Ovary (tissue), 7 donors: ENCODE measurements at regions not wholly inside any gene's neighbourhood (a gene's known extent, or its start where the extent isn't known, plus 50 kb on each side); places are given as distances from the start of the nearest gene placed in this dataset.

Experiments used
- DNase-seq, 5 donors: peaks; one replicate each; pipeline ENCODE4 v3.0.0-alpha.2; 2019 to 2020
- H3K27ac ChIP-seq, 2 donors: fragments of 200-600 bp; one replicate each; pipeline versions ENCODE4 v1.5.1 to v1.8.0; 2019 to 2022
- H3K27me3 ChIP-seq: fragments of 200-600 bp; one replicate; pipeline ENCODE4 v1.8.0; 2022
- H3K36me3 ChIP-seq: fragments of 200-600 bp; sonication (generic); one replicate; pipeline ENCODE4 v1.5.1; 2019
- H3K4me1 ChIP-seq: one replicate; pipeline ENCODE4 v1.8.1; 2013; ENCODE audit warnings: mild to moderate bottlenecking, moderate library complexity; ENCODE audit not compliant: insufficient read depth
- H3K4me3 ChIP-seq: fragments of 200-600 bp; sonication (generic); one replicate; pipeline ENCODE4 v1.5.1; 2017
- H3K9me3 ChIP-seq, 2 donors: fragments of 200-600 bp in 1 of 2; sonication (generic) in 1 of 2; one replicate each; pipeline versions ENCODE4 v1.5.1 to v1.8.1; 2013 to 2019; ENCODE audit warnings: mild to moderate bottlenecking in 1 of 2, moderate library complexity in 1 of 2
- CTCF ChIP-seq, 3 donors: fragments of 450-650 bp in 2 of 3; fragments of 200-600 bp in 1 of 3; IDR thresholded peaks; one replicate each; pipeline versions ENCODE4 v1.5.1 to v1.8.0; 2016 to 2022; ENCODE audit warnings: antibody characterized with exemption in 3 of 3, mild to moderate bottlenecking in 1 of 3
- EP300 ChIP-seq: sonication (generic); formaldehyde crosslinking; IDR thresholded peaks from one replicate; pipeline ENCODE4 v1.6.1; 2017; ENCODE audit warnings: antibody characterized with exemption
- POLR2A ChIP-seq: fragments of 450-650 bp; IDR thresholded peaks from one replicate; pipeline ENCODE4 v1.6.1; 2017; ENCODE audit warnings: antibody characterized with exemption, mild to moderate bottlenecking, moderate library complexity
- WGBS, 3 donors: extraction: QIAGEN DNeasy Blood & Tissue Kit in 1 of 3; methylation state at CpG; one replicate each; pipeline versions ENCODE4 v1.1.5 to v1.1.7; 2013 to 2017; 5-methylcytosine and 5-hydroxymethylcytosine counted together
- intact Hi-C, 4 donors: fragments of 100-400 bp; cut with DNase I; formaldehyde crosslinking; loops; one replicate each; pipeline versions ENCODE4 v1.11.0 to v1.15.1; 2022 to 2023
- donor health status: DM: no; HTN: no; CAD: no; lungs with moderate emphysema.
- donor health status: DM: no; HTN: no; CAD: no.
- donor health status: Bipolar disorder and iron deficiency.
- donor health status: DM: no; HTN: no; CAD: no.
- donor health status: DM: yes; HTN: yes; CAD: no.

GRCh38 chr10:84654671-84655070, 326.3 kb downstream of the CCSER2 start:
- Histone ChIP-seq H3K36me3 (no peaks in the 10 kb centered on the region), H3K27ac (no peak overlapping the region), H3K27me3 (no peaks in the 10 kb centered on the region), H3K4me3 (no peak overlapping the region), H3K9me3 (no peaks in the 10 kb centered on the region), H3K4me1 (no peaks in the 10 kb centered on the region)
- WGBS, 3 donors = 43 to 56% (median 52%) methylated on average over 2 of the region's 2 CpGs
- TF ChIP-seq EP300 (no peak), CTCF (IDR thresholded peaks at IDR 0.05) (no peak), POLR2A (no peak)
- no peak for DNase-seq
- intact Hi-C loops = no loop called here

- WGBS, 3 donors = 76 to 87% (median 86%) methylated on average over 6 of the region's 6 CpGs
- intact Hi-C loops = no loop called here
- Histone ChIP-seq H3K4me3 (no peak overlapping the region), H3K9me3 (no peaks in the 10 kb centered on the region), H3K27me3 (no peaks in the 10 kb centered on the region), H3K27ac (no peak overlapping the region), H3K4me1 (no peaks in the 10 kb centered on the region), H3K36me3 (no peaks in the 10 kb centered on the region)
- TF ChIP-seq POLR2A (no peak), EP300 (no peak), CTCF (IDR thresholded peaks at IDR 0.05) (no peak)
- DNase-seq = no peak
Observed at GRCh38 chr10:84659027-84659426, 330.6 kb downstream of the CCSER2 start.

- no peaks in the 10 kb centered on the region for H3K9me3 ChIP-seq
- intact Hi-C loops = no loop called here
- WGBS, 3 donors = 62 to 69% (median 65%) methylated on average over 12 of the region's 12 CpGs
- no peak for DNase-seq
- H3K4me1 ChIP-seq = no peaks in the 10 kb centered on the region
- no peaks in the 10 kb centered on the region for H3K36me3 ChIP-seq
- no peaks in the 10 kb centered on the region for H3K27me3 ChIP-seq
- no peak overlapping the region for H3K4me3 ChIP-seq
- TF ChIP-seq POLR2A (no peak), CTCF (IDR thresholded peaks at IDR 0.05) (no peak), EP300 (no peak)
- H3K27ac ChIP-seq = no peak overlapping the region
Observed at GRCh38 chr10:84659497-84660439, 331.4 kb downstream of the CCSER2 start.

- no peak for TF ChIP-seq CTCF (IDR thresholded peaks at IDR 0.05)
- no peak for TF ChIP-seq POLR2A
- TF ChIP-seq EP300 = no peak
- Histone ChIP-seq H3K4me3 (no peak overlapping the region), H3K27ac (no peak overlapping the region), H3K4me1 (no peaks in the 10 kb centered on the region), H3K27me3 (no peaks in the 10 kb centered on the region), H3K36me3 (no peaks in the 10 kb centered on the region), H3K9me3 (no peaks in the 10 kb centered on the region)
- intact Hi-C loops = no loop called here
- 30 to 40% (median 37%) methylated on average over 9 of the region's 9 CpGs for WGBS, 3 donors
- no peak for DNase-seq
Observed at GRCh38 chr10:84660450-84661159, 332.2 kb downstream of the CCSER2 start.
